SK-N-SH treated with all-trans-retinoic acid at 6 μM for 48 hours (cell line): ENCODE measurements at regions not wholly inside any gene's neighbourhood (a gene's known extent, or its start where the extent isn't known, plus 50 kb on each side); places are given as distances from the start of the nearest gene placed in this dataset.

ENCODE experiments used
- ATAC-seq: fragments of 200-7000 bp; cut with Tn5 transposase; 3 replicates; pipeline ENCODE4 v1.9.1; 2020; ENCODE audit warnings: mild to moderate bottlenecking, moderate library complexity
- ARNTL ChIP-seq: fragments of 450-650 bp; formaldehyde crosslinking; IDR thresholded peaks from 2 replicates; pipeline ENCODE4 v1.5.0; 2020; ENCODE audit warnings: low read depth, mild to moderate bottlenecking, moderate library complexity, borderline replicate concordance
- CREB5 ChIP-seq: fragments of 250-450 bp; sonication (Bioruptor Pico); IDR thresholded peaks from 2 replicates; pipeline ENCODE4 v1.5.1; 2020; ENCODE audit warnings: low read depth, mild to moderate bottlenecking, moderate library complexity
- CSDC2 ChIP-seq: fragments of 250-450 bp; sonication (Bioruptor Pico); IDR thresholded peaks from 2 replicates; pipeline ENCODE4 v1.5.0; 2020; ENCODE audit warnings: mild to moderate bottlenecking, moderate library complexity
- CSRNP3 ChIP-seq: fragments of 250-450 bp; sonication (Bioruptor Pico); IDR thresholded peaks from 2 replicates; pipeline ENCODE4 v1.5.1; 2021; ENCODE audit warnings: mild to moderate bottlenecking, moderate library complexity
- ESRRG ChIP-seq: fragments of 250-450 bp; sonication (Bioruptor Pico); IDR thresholded peaks from 2 replicates; pipeline ENCODE4 v1.6.1; 2021; ENCODE audit warnings: mild to moderate bottlenecking
- GLIS3 ChIP-seq: fragments of 250-450 bp; sonication (Bioruptor Pico); IDR thresholded peaks from 2 replicates; pipeline ENCODE4 v1.5.0; 2020; ENCODE audit warnings: mild to moderate bottlenecking, moderate library complexity
- ISL1 ChIP-seq: fragments of 250-450 bp; sonication (Bioruptor Pico); IDR thresholded peaks from 2 replicates; pipeline ENCODE4 v2.1.2; 2022; ENCODE audit warnings: mild to moderate bottlenecking, moderate library complexity
- OSR1 ChIP-seq: fragments of 250-450 bp; sonication (Bioruptor Pico); IDR thresholded peaks from 2 replicates; pipeline ENCODE4 v1.8.0; 2022; ENCODE audit warnings: moderate library complexity, mild to moderate bottlenecking, inconsistent platforms
- PATZ1 ChIP-seq: fragments of 250-450 bp; sonication (Bioruptor Pico); IDR thresholded peaks from 2 replicates; pipeline ENCODE4 v1.8.0; 2020; ENCODE audit warnings: mild to moderate bottlenecking, moderate library complexity, borderline replicate concordance
- POU6F1 ChIP-seq: fragments of 250-450 bp; sonication (Bioruptor Pico); IDR thresholded peaks from 2 replicates; pipeline ENCODE4 v1.8.0; 2021; ENCODE audit warnings: low read depth, mild to moderate bottlenecking, moderate library complexity, borderline replicate concordance
- PPARA ChIP-seq: fragments of 250-450 bp; sonication (Bioruptor Pico); IDR thresholded peaks from 2 replicates; pipeline ENCODE4 v1.5.0; 2020; ENCODE audit warnings: mild to moderate bottlenecking, borderline replicate concordance
- TCF4 ChIP-seq: fragments of 250-450 bp; sonication (Bioruptor Pico); IDR thresholded peaks from 2 replicates; pipeline ENCODE4 v1.8.0; 2021; ENCODE audit warnings: mild to moderate bottlenecking, moderate library complexity, borderline replicate concordance
- TOX ChIP-seq: fragments of 250-450 bp; sonication (Bioruptor Pico); IDR thresholded peaks from 2 replicates; pipeline ENCODE4 v1.8.0; 2021; ENCODE audit warnings: mild to moderate bottlenecking, moderate library complexity, borderline replicate concordance
- TSHZ2 ChIP-seq: fragments of 250-450 bp; sonication (Bioruptor Pico); IDR thresholded peaks from 2 replicates; pipeline ENCODE4 v1.5.0; 2020; ENCODE audit warnings: mild to moderate bottlenecking, moderate library complexity
- ZC3H10 ChIP-seq: fragments of 250-450 bp; sonication (Bioruptor Pico); IDR thresholded peaks from 2 replicates; pipeline ENCODE4 v1.5.1; 2021; ENCODE audit warnings: mild to moderate bottlenecking, moderate library complexity
- ZFP3 ChIP-seq: fragments of 250-450 bp; sonication (Bioruptor Pico); IDR thresholded peaks from 2 replicates; pipeline ENCODE4 v1.5.0; 2020; ENCODE audit warnings: mild to moderate bottlenecking, moderate library complexity
- ZFP30 ChIP-seq: fragments of 450-650 bp; formaldehyde crosslinking; IDR thresholded peaks from 2 replicates; pipeline ENCODE4 v1.5.0; 2022; ENCODE audit warnings: mild to moderate bottlenecking, moderate library complexity
- ZNF565 ChIP-seq: fragments of 450-650 bp; formaldehyde crosslinking; conservative IDR thresholded peaks from 2 replicates; pipeline ENCODE4 v1.5.0; 2020; ENCODE audit warnings: low read depth, mild to moderate bottlenecking, moderate library complexity
- ZNF70 ChIP-seq: fragments of 450-650 bp; formaldehyde crosslinking; IDR thresholded peaks from 2 replicates; pipeline ENCODE4 v1.5.0; 2020; ENCODE audit warnings: mild to moderate bottlenecking, moderate library complexity
- ZNF8 ChIP-seq: fragments of 450-650 bp; formaldehyde crosslinking; IDR thresholded peaks from 2 replicates; pipeline ENCODE4 v1.5.0; 2020; ENCODE audit warnings: mild to moderate bottlenecking, moderate library complexity

GRCh38 chr7:131109759-131110296 is 217.8 kb upstream of the MKLN1 start (continued):
- TF ChIP-seq TSHZ2 (CRISPR knock-in tag) (no peak), PATZ1 (CRISPR knock-in tag) (no peak), TCF4 (CRISPR knock-in tag) (no peak), ISL1 (CRISPR knock-in tag) (no peak), ZFP3 (CRISPR knock-in tag) (peak; percentile 55; the same call in 1 of the 2 replicates), ZC3H10 (no peak), ARNTL (CRISPR knock-in tag) (no peak)
- TF ChIP-seq, all 23 proteins: peak for 3

GRCh38 chr7:131110297-131111080 is 217.2 kb upstream of the MKLN1 start:
- TF ChIP-seq ISL1 (CRISPR knock-in tag): peak; percentile 4; the same call in 1 of the 2 replicates
- TF ChIP-seq ZC3H10: no peak
- TF ChIP-seq, all 23 proteins: peak for 1
- peak; percentile 4 for ATAC-seq

GRCh38 chr7:131111081-131111576 is 216.5 kb upstream of the MKLN1 start:
- TF ChIP-seq GLIS3 (no peak), ZNF70 (CRISPR knock-in tag) (no peak), CSRNP3 (CRISPR knock-in tag) (no peak), OSR1 (CRISPR knock-in tag) (no peak), CSDC2 (CRISPR knock-in tag) (no peak), ESRRG (CRISPR knock-in tag) (no peak), ZNF8 (no peak), ARNTL (CRISPR knock-in tag) (no peak), TOX (CRISPR knock-in tag) (no peak), ZNF565 (CRISPR knock-in tag) (no peak), PPARA (CRISPR knock-in tag) (no peak), TSHZ2 (CRISPR knock-in tag) (no peak), ZFP3 (CRISPR knock-in tag) (no peak; the same call in 1 of the 2 replicates)

GRCh38 chr7:131111792-131112191 is 215.9 kb upstream of the MKLN1 start:
- ATAC-seq: no peak
- no peak for TF ChIP-seq ZFP30 (CRISPR knock-in tag)
- TF ChIP-seq ZNF565 (CRISPR knock-in tag): no peak
- no peak for TF ChIP-seq ZC3H10
- no peak for TF ChIP-seq CREB5
- TF ChIP-seq ZNF70 (CRISPR knock-in tag): no peak
- TF ChIP-seq CSDC2 (CRISPR knock-in tag): no peak
- no peak for TF ChIP-seq POU6F1 (CRISPR knock-in tag)
- TF ChIP-seq CSRNP3 (CRISPR knock-in tag): no peak
- TF ChIP-seq GLIS3: no peak

More at GRCh38 chr7:131111081-131111576, 216.5 kb upstream of the MKLN1 start:
- ATAC-seq: peak; percentile 13
